ENCODE measurements at regions not wholly inside any gene's neighbourhood (a gene's known extent, or its start where the extent isn't known, plus 50 kb on each side); places are given as distances from the start of the nearest gene placed in this dataset.
"Not testable (repeated sequence)": the region's sequence is repeated elsewhere in the genome, so short reads cannot be mapped to it uniquely, and the experiment has no call there.

DNA sequence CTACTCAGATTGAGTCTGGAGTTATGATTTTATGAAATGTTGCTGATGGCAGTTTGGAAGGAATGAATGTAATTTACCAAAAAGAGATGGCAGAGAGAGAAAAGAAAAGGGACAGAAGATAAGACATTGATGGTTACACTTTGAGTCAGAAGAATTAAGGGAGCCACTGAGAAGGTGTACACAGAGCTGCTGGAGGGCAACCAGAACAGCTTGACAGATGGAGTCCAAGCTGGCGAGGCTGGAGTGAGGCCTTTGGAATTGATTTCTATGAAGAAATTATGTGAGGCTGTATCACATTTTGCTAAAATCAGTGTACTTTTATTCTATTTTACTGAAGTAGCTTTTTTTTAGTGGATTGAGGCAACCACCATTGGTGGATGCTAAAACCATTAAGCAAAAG is 740.5 kb downstream of the REEP3 start:
- DNase-seq, result no peak

DNA sequence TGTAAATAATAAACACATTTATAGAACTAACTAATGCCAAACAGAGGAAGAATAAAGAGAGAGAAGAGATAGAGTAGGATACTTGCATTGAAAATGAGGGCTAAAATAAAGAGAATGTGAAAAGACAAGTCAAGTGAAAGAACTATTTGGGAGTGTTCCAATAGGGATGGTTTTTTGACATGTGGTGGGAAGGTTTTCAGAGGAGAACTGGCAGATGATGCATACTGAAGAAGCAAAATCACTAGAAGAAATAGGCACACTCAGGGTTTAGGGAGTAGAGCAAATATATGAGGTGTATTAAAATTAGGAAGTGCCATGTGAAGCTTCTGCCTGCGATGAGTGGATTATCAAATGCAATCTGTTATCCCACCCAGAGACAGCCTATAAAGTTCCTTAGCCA is 744.8 kb downstream of the REEP3 start:
- no peak for DNase-seq

DNA sequence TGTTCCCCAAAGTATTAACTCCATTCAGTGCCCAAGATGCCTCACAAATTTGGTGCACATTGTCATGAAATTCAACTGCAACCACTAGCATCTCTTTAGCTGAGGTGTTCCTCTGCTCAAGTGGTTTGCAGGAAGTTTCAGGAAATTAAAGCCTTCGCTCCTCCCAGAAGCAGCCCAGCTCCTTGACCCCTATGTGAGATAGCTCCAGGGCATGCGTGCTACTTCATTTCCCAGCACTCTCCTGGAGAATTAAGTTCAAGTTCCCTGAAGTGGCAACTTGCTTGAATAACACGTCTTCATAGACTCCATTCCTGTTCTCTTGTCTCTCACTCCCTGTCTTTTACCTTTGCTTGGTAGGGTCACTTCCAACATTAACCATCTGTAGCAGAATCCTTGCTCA is 750.3 kb downstream of the REEP3 start:
- DNase-seq, result no peak

DNA sequence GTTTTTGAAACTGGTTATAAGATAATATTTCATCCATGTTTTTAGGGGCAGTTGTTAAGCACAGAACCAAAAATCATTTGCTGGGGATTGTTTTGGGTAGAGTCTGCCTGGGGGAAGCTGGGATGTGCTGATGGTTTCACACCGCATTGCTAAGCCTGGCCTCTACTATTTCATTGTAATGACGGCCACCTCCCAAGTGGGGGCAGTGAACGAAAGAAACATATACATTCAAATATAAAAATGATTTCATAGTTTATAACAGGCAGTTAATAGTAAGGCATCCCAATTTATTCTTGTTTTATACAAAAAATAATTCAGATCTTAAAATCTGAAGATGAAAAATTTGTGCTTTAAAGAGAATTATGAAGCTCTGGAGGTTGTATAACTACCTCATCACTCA is 750.8 kb downstream of the REEP3 start:
- DNase-seq, result no peak

DNA sequence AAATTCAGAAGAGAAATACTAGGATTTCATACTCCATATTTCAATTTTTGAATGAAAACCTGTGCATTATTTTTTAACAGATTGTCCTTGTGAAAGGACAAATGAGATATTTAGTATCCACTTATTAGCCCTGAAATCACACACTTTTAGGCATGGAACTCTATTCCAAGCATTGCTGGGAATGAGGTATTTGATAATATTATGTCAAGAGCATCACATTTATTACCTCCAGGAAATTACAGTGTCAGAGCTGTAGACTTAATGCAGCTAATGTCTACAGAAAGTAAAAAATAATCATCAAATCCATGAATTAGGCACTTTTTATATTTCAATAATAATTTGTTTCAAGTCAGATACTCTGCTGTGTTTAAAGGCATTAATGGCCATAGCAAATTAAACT is 753.8 kb downstream of the REEP3 start:
- DNase-seq, result no peak

DNA sequence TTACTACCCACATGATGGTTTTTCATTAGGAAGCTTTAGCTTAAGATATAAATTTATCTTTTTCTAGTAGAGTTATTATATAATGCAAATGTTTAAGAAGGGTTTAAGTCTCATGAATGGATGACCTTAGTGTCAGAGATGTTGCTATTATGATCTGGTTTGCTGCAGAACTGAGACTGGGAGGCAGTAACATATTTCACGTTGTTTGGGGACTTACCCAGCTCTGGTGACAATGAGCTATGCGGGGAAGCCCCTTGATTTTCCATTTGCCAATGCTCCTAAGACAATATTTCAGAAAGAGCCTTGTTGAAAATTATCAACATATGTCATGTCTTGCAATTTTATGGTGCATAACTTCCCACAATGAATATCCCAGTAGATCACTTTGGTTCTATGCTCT is 754.6 kb downstream of the REEP3 start:
- no peak for DNase-seq

DNA sequence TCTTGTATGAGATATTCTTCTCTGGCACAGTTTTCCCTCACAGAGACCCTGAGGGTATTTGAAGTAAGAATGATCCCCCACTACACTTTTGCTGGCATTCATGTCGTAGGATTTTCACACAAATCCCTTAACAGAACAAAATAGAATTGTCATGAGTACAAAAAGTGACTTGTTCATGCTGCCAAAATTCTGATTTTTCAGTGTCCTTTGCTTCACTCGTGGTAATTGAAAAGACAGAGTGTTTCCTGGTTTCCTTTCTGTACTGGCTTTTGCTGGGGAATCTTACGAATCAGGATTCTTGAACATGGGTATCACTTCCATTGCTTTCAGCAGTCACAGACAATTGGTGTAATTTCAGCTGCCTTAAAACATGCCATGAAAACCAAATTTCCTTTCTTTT is 756.3 kb downstream of the REEP3 start:
- no peak for DNase-seq

DNA sequence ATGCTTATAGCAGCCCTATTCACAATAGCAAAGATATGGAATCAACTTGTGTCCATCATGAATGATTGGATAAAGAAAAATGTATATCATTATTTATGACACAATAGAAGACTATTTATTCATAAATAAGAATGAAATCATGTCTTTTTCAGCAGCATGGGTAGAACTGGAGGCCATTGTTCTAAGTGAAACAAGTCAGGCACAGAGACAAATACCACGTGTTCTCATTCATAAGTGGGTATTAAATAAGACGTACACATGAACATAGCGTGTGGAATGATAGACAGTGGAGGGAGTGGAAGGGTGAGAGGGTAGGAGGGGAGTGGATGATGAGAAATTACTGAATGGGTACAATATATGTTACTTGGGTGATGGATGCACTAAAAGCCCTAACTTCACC is 762.4 kb downstream of the REEP3 start:
- DNase-seq, result no peak

DNA sequence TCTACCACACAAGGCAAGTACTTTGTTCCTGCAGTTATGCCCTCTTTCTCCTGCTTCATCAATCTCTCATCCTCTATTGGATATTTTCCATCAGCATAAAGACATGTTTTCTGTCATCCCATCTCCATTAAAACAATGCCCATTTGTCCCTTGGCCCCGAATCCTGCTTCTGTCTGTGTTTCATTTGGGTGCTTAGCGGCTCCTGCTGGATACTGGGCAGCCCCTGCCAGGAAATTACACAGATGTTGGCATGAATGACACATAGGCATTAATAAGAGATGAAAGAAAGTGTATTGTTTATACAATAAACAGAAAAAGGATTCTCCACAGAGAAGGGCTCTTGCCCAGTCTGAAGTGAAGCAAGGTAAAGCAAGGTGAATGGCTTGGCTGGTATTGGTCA is 765.3 kb downstream of the REEP3 start:
- DNase-seq, result no peak

DNA sequence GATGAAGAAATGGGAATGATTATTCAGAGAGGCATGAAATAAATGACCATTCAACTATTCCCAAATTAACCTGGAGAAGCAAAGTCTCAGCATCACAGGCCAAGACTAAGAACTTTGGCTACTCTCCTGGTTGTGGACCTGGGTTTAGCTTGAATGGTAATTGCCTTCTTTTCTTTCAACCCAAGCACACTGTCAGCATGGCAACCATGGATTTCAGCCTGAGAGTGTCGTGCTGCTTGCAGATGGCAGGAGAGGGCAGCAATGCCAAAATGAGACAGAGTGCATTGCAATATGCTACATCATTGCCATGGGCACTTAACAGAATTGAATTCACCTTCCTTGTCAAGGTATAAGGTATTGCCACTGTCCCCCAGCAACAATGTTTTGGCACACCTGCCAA is 767.2 kb downstream of the REEP3 start:
- DNase-seq, result no peak

DNA sequence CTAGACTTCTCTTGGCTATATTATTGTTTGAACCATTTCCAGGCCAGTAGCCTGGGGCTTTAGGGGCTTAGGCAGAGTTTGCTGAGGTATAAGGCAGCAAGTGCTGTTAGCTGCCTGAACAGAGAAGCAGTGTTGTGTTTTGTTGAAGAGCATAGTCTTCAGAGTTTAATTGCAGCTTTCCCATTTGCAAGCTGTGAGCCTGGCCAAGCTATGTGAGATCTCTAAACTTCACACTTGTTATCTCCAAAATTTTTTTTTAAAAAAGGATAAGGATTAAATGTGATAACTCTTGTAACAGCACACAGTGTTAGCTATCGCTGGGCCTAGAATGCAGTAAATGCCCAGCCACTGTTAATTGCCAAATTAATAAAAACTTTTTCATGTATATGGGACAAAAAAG is 782.4 kb downstream of the REEP3 start:
- DNase-seq, result no peak

DNA sequence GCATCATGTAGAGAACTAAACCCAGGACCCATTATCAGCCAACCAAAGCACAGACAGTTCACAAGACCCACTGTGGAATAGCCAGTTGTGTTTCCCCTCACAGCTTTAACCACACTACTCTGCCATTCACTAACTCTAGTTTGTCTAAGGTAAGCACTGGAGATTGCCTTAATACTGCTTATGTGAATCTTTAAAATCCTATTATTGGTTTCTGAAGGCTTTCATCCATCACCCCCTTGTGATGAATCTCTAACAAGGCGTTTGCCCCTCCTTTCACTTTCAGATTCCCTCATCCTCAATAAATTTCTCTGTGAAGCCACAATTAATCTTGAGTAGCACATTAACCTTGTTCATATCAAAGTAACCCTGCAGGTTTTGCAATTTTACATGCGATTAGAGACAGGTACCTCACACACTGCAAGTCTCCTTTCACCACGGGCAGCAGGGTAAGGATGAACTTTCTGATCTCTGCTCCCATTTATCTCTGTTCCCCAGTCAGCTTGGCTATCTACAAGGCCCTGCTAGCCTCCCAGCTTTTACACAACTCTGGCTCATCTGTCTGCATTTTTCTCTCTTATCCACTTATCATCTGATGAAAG is 785.6 kb downstream of the REEP3 start:
- DNase-seq, result no peak

DNA sequence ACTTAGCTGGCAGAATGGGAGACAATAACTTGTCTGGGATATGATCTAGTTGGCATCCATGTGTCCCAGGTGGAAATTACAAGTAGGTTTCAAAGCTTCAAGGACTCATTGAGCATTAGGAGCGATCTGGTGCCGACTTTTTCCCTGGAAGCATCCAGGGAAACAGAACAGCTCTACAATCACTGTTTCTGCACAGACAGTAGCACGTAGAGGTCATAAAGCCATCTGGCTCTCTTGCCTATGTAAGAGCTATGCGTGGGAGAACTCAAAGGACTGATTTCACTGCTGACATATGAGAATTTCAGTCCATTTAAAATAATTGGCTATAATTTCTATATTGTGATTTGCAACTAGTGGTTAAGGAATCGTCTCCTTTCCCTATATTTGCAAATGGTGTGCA is 791.7 kb downstream of the REEP3 start:
- DNase-seq, result no peak

DNA sequence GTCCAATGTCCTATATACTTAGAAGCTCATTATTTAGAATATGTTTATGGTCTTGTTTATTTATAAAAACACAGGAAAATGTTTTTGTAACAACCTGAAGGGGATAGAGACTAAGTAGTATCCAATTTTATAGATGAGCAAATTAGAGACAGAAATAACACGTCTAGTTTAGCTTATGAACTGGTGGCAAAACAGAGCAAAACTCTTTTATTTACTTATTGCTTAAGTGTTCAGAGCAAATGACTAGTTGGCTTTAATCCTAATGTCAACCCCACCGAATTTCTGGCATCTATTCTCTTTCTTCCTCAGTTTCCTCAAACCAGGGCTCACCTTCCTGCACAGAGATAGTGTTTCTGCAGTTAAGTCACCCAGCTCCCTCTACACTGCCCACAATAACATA is 792.8 kb downstream of the REEP3 start:
- DNase-seq, result no peak

DNA sequence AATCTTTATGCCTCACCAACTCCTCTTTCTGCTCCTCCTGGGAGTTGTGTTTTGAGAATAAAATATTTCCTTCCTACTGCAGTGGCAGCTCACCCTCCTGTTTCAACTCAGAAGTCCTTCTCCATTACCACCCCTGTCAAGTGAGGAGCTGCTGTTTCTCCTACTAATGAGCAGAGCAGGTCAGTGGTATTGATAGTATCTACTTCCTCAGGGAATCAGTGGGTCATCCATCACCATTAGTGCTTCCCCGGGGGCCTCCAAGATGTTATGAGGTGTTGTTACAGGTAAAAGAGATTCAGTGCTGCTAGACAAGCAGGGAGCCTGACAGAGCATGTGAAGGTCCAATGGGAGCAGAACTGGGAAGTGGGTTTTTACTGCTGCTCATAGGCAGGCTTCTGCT is 795.2 kb downstream of the REEP3 start:
- DNase-seq, result no peak

DNA sequence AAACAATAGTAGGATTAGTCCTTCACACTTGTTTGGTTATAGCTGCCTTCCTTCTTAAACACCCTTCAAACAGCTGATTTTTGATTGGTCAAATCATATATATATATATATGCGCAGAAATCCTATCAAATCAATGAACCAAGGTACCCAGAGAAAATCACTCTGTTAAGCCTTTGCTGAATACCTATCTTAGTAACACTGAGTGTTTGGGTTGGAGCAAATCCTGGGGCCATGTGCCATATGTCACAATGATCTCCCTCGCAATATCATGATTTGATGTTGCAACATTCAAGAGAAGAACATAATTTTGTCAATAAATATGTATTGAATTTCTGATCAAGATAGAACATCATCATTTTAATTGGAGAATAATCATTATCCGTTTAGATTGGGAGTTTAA is 795.6 kb downstream of the REEP3 start:
- DNase-seq, result no peak

DNA sequence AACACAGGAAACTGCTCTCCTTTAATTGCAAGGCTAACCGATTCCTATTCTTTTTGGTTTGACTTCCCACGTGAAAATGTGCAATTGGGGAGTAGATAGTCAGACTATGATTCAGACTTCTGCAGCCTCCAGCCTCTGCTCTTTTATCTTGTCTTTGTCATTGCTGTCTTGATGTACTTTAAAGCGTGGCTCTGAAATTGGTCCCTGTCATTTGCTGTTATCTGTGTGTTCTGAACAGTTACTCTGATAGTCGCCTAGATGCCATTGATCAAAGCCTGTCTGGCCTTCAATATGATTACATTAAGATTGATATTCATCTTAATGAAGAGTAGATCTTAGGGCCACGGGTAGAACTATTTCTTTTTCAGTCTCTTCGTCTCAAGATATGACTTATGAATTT is 799.2 kb downstream of the REEP3 start:
- no peak for DNase-seq

DNA sequence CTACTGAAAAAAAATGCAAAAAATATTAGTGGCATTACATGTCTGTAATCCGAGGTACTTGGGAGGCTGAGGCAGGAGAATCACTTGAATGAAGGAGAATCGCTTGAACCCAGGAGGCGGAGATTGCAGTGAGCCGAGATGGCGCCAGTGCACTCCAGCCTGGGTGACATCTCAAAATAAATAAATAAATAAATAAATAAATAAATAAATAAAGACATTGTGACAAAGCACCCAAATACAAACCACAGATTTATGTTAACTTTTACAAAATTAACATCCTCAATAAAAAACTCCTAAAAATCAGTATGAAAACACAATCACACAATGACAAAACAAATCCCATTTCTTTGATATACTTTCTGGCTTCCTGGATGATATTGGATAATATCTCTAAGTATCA is 808.3 kb downstream of the REEP3 start:
- no peak for DNase-seq

DNA sequence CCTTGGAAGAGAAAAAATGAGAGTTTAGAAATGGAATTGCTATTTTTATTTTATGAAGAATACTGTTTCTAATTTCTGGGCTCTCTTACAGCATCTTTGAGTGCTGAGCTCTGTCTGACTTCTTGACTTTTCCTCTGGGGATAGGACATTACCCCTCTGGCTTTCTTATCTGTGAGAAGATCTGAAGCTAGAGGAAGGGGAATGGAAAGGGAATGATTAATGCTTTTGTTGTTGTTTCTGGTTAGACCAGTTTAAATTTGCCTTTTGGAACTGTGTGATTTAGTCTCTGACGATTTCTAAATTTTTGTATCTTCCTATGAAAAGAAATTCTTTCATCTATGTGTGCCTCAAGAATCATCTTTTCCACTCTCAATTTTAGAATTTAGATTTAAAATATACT is 811.4 kb downstream of the REEP3 start:
- no peak for DNase-seq

DNA sequence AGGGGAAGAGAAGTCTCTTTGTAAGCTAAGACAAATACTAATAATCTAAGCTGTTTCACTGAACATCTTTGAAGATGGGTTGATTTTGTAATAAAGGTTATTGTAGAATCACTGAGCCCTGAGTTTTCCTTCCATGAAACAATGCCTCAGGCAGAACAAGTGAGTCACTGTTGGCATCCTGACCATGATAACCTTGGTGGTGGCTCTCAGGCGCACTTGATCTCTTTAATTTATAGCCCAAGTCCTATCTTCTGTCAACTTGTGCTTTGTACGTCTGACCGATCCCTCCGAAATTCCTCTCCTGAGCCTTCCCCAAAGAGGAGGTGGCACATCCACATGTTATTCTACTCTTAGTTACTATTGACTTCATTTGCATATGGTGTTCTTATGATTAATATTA is 812.9 kb downstream of the REEP3 start:
- no peak for DNase-seq

DNA sequence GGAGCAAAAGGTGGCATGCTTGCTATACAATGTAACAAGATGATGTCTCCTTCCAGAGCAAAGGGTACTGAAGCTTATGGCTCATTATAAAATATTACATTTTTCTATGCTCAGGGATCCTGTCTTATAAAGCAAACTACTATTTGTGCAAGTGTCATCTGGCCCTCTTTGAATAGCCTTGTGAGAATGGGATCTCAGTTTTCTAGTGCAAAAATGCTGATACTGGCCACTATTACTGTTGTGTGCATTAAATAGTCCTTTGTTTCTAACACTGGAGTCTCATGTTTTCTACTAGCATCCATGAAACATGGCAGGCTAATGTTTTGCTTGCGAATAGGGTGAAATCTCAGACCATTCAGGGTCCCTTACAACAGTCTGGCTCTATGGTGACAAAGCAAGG is 823.0 kb downstream of the REEP3 start:
- no peak for DNase-seq

DNA sequence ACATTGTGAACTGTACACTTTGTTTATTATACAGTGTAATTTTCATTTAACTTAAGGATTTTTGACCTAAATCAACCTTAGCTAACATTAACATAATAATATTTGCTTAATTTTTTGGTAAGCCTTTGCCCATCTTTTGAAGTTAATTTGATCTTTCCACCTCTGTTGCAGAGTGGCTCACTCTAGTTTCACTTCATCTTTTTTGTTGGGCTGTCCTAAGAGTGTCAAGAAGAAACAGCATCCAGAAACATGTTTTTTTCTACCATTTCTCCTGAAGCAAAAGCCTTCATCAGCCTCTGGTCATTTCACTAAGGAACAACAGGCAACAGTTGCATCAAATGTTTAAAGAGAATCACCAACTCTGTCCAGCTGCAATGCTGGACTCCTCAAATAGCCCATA is 824.7 kb downstream of the REEP3 start:
- DNase-seq, result no peak

DNA sequence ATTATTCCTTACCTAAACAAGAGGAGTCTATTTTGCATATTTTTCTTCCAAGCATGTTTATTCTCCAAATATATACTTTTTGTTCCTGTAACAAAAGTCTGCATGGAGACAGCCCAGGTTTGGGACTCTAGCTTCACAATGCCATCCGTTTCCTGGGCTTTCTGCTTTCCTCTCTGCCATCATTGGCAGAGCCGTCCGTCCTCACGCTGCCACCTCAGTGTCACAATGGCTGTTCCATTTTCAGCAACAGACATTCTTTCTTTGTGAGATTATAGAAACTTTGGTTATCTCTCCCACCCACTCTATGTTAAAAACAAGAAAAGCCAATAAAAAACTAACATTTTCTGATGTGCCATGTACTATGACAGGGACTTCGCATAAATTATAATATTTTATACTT is 825.2 kb downstream of the REEP3 start:
- DNase-seq, result no peak

DNA sequence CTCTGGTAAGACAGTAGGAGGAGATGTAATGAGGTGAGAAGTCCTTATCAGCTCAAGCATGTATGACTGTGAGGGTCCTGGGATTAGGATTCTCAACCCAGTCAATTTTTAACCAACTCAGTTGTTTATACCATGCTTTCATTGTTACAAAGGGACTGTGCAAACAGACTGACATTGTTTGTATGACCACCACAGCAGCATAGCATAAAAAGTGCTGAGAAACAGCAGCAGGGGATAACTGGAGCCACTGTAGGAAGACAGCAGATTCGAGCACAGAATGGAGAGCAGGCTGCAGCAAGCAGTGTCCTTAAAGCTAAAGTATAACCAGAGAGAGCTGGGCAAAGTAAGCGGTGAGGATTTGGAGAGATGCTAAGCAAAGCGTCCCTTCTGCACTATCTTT is 829.5 kb downstream of the REEP3 start:
- no peak for DNase-seq

DNA sequence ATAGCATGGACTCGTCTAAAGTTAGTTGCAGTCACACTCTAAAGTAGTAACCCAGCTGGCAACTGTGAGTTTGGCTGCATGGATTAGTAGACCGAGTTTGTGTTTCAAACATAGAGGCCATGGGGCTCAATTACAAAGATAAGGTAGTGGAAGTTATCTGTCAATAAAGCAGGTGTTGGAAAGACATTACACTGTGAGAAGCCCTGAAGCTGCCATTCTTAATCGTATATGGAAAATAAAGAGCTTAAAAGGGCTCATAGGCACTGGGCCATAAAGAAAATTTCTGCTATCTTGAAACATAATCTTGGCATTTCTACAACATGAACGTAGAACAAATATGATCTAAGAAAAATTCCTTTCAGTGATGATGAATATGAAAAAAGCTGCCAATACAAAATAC is 837.7 kb downstream of the REEP3 start:
- DNase-seq, result no peak

DNA sequence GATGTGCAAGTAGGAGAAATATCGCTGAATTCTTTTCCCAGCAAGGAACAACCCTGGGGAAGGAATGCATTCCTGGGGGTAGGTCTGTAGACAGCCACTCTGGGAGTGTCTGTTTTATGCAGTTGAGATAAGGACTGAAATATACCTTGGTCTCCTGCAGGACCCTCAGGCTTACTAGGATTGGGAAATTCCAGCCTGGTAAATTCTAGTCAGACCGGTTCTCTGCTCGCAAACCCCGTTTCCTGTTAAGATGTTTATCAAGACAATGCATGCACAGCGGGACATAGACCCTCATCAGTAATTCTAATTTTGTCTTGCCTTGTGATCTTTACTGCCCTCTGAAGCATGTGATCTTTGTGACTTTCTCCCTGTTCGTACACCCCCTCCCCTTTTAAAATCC is 839.0 kb downstream of the REEP3 start:
- not testable (repeated sequence) for DNase-seq
